Fibroblast of gingiva (primary cell): ENCODE measurements at regions not wholly inside any gene's neighbourhood (a gene's known extent, or its start where the extent isn't known, plus 50 kb on each side); places are given as distances from the start of the nearest gene placed in this dataset.

Source experiments
- DNase-seq: peaks from one replicate; pipeline ENCODE4 v3.0.0-alpha.2; 2011; ENCODE audit warnings: low read depth

DNA sequence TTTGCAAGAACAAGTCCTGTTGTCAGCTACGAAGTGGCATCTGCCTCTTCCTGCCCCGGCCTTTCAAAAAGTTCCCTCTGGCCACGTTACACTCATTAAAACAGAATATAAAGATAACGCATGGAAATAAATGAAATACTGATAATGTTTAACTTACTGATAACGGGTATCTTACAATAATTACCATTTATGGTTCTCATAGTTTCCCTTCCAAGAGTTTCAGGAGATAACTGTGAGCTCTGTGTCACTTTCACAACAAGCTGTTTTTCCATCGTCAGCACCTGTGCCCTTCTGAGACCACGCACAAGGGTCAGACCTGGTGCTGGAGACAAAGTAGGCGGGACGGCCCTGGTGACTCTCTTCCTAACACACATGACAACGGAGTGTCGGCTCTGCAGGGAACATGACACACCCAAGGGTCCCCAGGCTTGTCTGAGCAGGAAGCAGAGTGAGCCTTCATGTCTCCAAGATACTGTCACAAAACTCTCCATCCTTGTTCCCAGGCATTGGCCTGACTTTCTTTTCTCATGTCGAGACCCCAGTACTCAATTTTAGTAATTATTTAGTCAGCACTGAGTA lies 86.2 kb upstream of the THBS2 start:
- DNase-seq: no peak

DNA sequence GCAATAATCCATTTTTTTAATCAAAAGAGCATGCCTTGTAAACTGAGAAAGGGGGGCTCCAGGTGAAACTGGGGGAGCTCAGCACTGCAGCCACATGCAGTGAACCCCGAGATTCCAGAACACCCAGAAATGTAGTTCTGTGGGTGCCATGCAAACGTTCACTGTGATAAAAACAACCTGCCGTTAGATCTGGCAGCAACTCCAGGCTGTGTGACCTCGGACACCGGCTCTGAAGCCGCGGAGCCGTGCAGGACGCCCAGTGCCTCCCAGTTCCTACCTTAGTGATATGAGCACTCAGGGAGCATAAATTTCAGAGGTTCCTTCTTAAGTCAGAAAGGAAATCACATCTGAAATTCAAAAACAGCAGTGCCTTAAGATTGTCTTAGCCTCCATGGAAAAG lies 85.4 kb upstream of the THBS2 start:
- DNase-seq: no peak

GRCh38 chr6:169337886-169338445 lies 84.3 kb upstream of the THBS2 start:
- peak; percentile 83 for DNase-seq

GRCh38 chr6:169335301-169335700 lies 81.7 kb upstream of the THBS2 start:
- no peak for DNase-seq

DNA sequence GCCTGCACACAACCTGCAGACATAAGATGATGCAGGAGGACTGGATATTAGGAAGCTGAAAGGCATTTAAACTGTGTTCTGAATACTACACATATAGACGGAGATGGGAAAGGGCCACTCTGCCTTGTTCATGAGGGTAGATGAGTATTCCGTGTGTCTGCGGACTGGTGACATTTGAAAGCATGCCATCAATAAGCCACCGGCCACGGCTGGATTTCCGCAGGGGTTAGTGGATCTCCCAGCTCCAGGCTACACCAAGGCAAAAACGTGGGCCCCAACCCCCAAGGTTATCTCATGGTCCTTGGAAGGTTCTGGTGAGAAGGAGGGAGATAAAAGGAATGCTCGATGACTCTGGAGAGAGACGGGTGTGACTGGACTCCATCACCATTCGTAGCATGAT lies 78.6 kb upstream of the THBS2 start:
- DNase-seq: no peak

DNA sequence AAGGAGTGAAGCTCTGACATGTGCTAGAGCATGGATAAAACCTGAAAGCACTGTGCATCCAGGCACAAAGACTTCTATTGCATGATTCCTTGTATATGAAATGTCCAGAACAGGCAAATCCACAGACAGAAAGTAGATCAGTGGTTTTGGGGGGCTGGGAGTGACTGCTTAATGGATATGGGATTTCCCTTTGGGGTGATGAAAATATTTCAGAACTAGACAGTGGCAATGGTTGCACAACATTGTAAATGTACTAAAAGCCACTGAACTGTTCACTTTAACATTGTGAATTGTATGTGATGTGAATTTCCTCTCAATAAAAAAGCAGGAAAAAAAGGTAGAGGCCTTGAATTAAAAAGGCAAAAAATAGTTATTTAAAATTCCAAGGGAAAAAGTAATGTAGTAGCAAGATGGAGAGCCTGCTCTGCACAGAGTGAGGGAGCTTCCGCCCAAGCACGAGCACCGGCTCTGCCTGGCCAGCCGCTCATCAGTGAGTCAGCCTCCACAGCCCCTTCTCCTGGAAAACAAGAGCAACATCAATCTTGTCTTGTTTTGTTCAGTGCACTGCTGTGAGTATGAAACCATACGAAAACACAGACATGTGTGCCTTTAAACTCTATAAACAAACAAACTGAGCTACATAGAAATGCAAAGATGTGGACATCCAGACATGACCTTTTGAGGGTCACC lies 74.6 kb upstream of the THBS2 start:
- DNase-seq: peak; percentile 9

GRCh38 chr6:169326067-169326799 lies 72.6 kb upstream of the THBS2 start:
- peak; percentile 30 for DNase-seq

GRCh38 chr6:169324656-169325459 lies 71.2 kb upstream of the THBS2 start:
- no peak for DNase-seq

DNA sequence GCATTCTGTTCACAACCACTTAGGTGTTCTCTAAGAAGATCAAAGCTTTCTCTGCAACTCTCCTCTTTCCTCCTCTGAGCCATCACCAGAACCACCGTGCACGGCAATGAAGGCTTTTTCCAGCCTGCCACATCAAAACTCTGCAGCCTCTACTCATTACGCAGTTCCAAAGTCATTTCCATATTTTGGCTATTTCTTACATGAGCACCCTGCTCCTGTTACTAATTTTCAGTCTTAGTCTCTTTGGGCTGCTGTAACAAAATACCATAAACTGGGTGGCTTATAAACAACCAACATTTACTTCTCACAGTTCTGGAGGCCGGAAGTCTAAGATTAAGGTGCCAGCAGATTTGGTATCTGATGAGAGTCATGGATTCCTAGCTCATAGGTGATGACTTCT lies 70.4 kb upstream of the THBS2 start:
- no peak for DNase-seq

GRCh38 chr6:169323221-169323620 lies 69.6 kb upstream of the THBS2 start:
- no peak for DNase-seq

GRCh38 chr6:169321546-169321945 lies 67.9 kb upstream of the THBS2 start:
- DNase-seq: no peak

DNA sequence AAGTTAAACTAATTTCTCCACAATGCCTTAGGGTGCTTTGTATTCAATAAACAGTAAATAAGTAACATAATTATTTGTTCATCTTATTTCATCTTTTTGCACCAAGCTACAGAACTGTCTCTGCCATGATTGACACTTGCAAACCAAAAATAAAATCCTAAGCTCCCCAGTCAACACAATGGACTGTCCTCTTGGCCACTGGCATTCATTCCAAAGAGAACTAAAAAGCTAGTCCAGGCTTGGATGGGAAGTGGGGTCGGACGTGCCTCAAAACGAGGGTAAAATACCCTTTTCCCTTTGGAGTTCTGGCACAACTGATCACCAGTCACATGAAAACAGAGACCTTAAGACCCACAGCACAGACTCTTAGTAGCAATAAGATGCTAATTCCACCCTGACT lies 66.4 kb upstream of the THBS2 start:
- DNase-seq: no peak

- no peak for DNase-seq
These were observed 64.0 kb upstream of the THBS2 start for GRCh38 chr6:169317441-169318202.

DNA sequence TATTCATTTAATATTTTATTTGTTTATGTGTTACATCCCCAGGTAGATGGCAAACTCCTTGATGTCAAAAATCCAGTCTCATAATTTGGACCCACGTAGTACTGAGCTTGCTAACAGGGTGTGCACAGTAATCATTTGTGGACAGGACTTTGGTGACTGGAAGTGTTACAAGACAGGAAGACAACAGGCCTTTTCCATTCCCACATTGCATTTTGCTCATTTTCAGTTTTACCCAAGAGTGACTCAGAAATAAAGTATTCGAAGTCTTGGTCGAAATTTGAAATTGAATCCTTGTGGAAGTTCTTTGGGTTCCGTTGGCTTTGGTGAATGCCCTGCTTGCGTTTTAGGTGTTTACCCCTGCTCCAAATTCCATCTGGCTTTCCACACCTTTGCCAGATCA lies 63.0 kb upstream of the THBS2 start:
- peak; percentile 34 for DNase-seq

- DNase-seq: no peak
These were observed 62.4 kb upstream of the THBS2 start for GRCh38 chr6:169315830-169316614.

- no peak for DNase-seq
These were observed 59.8 kb upstream of the THBS2 start for GRCh38 chr6:169313347-169314010.

GRCh38 chr6:169312658-169313346 lies 59.2 kb upstream of the THBS2 start:
- no peak for DNase-seq

DNA sequence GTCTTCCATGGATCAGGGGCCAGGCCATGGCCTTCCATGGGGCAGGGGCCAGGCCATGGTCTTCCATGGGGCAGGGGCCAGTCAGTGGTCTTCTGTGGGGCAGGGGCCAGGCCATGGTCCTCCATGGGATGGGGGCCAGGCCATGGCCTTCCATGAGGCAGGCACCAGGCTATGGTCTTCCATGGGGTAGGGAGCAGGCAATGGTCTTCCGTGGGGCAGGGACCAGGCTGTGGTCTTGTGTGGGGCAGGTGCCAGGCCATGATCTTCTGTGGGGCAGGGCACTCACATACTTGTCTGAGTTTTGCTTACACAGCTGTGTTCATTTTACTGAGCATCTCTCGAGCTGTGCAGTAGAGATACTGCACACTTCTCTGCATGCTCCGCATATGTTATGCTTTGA lies 57.3 kb upstream of the THBS2 start:
- no peak for DNase-seq
